B cell (primary cell): ENCODE measurements at regions not wholly inside any gene's neighbourhood (a gene's known extent, or its start where the extent isn't known, plus 50 kb on each side); places are given as distances from the start of the nearest gene placed in this dataset.

ENCODE experiments used
- ATAC-seq: fragments of 200-7000 bp; cut with Tn5 transposase; one replicate; pipeline ENCODE4 v1.10.0; 2021; ENCODE audit warnings: low read depth, mild to moderate bottlenecking, moderate number of reproducible peaks, moderate library complexity
- CTCF ChIA-PET: fragments of 350-600 bp; sonication (Branson Sonifier 250); formaldehyde crosslinking; loops from one replicate; lab custom pipeline; 2021; ENCODE audit warnings: antibody characterized with exemption, inconsistent platforms; lab: Charles Lee
- POLR2A ChIA-PET: fragments of 350-600 bp; sonication (Branson Sonifier 250); formaldehyde crosslinking; loops from one replicate; lab custom pipeline; 2021; ENCODE audit warnings: antibody characterized with exemption; lab: Charles Lee
- DNase-seq: peaks from one replicate; pipeline ENCODE4 v3.0.0; 2013
- H2AFZ ChIP-seq: 2 replicates; pipeline ENCODE4 v1.6.1; 2012; ENCODE audit warnings: mild to moderate bottlenecking, low read depth, low read length; ENCODE audit not compliant: insufficient read depth, poor library complexity, severe bottlenecking
- H3K27ac ChIP-seq, 2 donors: 1 replicate in 1 of 2; 2 replicates in 1 of 2; pipeline ENCODE4 v1.5.1; 2012 to 2013; ENCODE audit warnings: low read length in 2 of 2, mild to moderate bottlenecking in 2 of 2, moderate library complexity in 1 of 2
- H3K27me3 ChIP-seq, 4 experiments: fragments of 200-600 bp in 1 of 4; sonication (generic) in 1 of 4; replicated peaks in 1 of 4; 1 replicate in 2 of 4; 2 replicates in 2 of 4; pipeline versions ENCODE4 v1.6.1 to v1.7.0; 2013 to 2016; ENCODE audit warnings: low read length in 3 of 4, mild to moderate bottlenecking in 2 of 4, mixed read lengths in 1 of 4, moderate library complexity in 1 of 4; ENCODE audit not compliant: insufficient read depth in 4 of 4, control insufficient read depth in 3 of 4; ENCODE audit errors: control extremely low read depth in 1 of 4
- H3K36me3 ChIP-seq, 2 experiments: replicated peaks in 1 of 2; 1 replicate in 1 of 2; 2 replicates in 1 of 2; pipeline versions ENCODE4 v1.6.1 to v1.7.1; 2013; ENCODE audit warnings: low read length in 1 of 2; ENCODE audit not compliant: insufficient read depth in 2 of 2, control insufficient read depth in 1 of 2; ENCODE audit errors: control extremely low read depth in 1 of 2, extremely low read depth in 1 of 2
- H3K4me1 ChIP-seq, 2 donors: fragments of 200-600 bp in 1 of 2; sonication (generic) in 1 of 2; 1 replicate in 1 of 2; 2 replicates in 1 of 2; pipeline versions ENCODE4 v1.5.1 to v1.6.1; 2013 to 2017; ENCODE audit warnings: low read length in 2 of 2; ENCODE audit not compliant: control insufficient read depth in 2 of 2, insufficient read depth in 2 of 2
- H3K4me2 ChIP-seq: replicated peaks from 2 replicates; pipeline ENCODE3; 2012; ENCODE audit warnings: mild to moderate bottlenecking, low read depth, low read length; ENCODE audit not compliant: poor library complexity, severe bottlenecking
- H3K4me3 ChIP-seq, 5 experiments: fragments of 200-600 bp in 1 of 5; sonication (generic) in 1 of 5; 1 replicate in 3 of 5; 2 replicates in 2 of 5; pipeline versions ENCODE4 v1.5.1 to v1.7.0; 2011 to 2016; ENCODE audit warnings: low read length in 4 of 5, mild to moderate bottlenecking in 4 of 5, low read depth in 2 of 5, control low read depth in 1 of 5, moderate library complexity in 1 of 5; ENCODE audit not compliant: insufficient read depth in 1 of 5; ENCODE audit errors: control extremely low read depth in 1 of 5, extremely low read depth in 1 of 5
- H3K79me2 ChIP-seq: fragments of 200-600 bp; sonication (generic); one replicate; pipeline ENCODE4 v1.6.0; 2016; ENCODE audit warnings: low read length; ENCODE audit not compliant: control insufficient read depth, insufficient read depth
- H3K9ac ChIP-seq: fragments of 200-600 bp; sonication (generic); 2 replicates; pipeline ENCODE4 v1.6.1; 2017; ENCODE audit warnings: mild to moderate bottlenecking, low read length, moderate library complexity
- H3K9me3 ChIP-seq, 3 donors: one replicate each; pipeline versions ENCODE4 v1.6.1 to v1.7.1; 2013; ENCODE audit warnings: low read length in 2 of 3; ENCODE audit not compliant: control insufficient read depth in 2 of 3, insufficient read depth in 1 of 3; ENCODE audit errors: control extremely low read depth in 1 of 3
- H4K20me1 ChIP-seq: 2 replicates; pipeline ENCODE4 v1.6.0; 2012; ENCODE audit warnings: mild to moderate bottlenecking, low read length; ENCODE audit not compliant: insufficient read depth, control insufficient read depth, poor library complexity, severe bottlenecking
- H3K27ac Mint-ChIP-seq: one replicate; pipeline ENCODE4 v1.8.0; 2021; ENCODE audit warnings: mixed read lengths
- H3K27me3 Mint-ChIP-seq: one replicate; pipeline ENCODE4 v1.8.0; 2021; ENCODE audit warnings: mixed read lengths
- H3K4me1 Mint-ChIP-seq: one replicate; pipeline ENCODE4 v1.8.0; 2021; ENCODE audit warnings: mixed read lengths
- H3K4me3 Mint-ChIP-seq: one replicate; pipeline ENCODE4 v1.8.0; 2021; ENCODE audit warnings: mixed read lengths
- H3K9me3 Mint-ChIP-seq: one replicate; pipeline ENCODE4 v1.8.0; 2022; ENCODE audit warnings: mixed read lengths; ENCODE audit not compliant: insufficient read depth
- EZH2 ChIP-seq: IDR thresholded peaks from 2 replicates; pipeline ENCODE4 v1.6.1; 2012; ENCODE audit warnings: borderline replicate concordance, low read depth, mild to moderate bottlenecking, moderate library complexity, low read length; ENCODE audit not compliant: insufficient read depth, poor library complexity, severe bottlenecking
- WGBS: methylation state at CpG from one replicate; pipeline ENCODE4 v1.1.5; 2013; ENCODE audit warnings: missing lambda C conversion rate; ENCODE audit not compliant: insufficient coverage; 5-methylcytosine and 5-hydroxymethylcytosine counted together
- intact Hi-C: fragments of 100-400 bp; cut with micrococcal nuclease; formaldehyde crosslinking; loops from one replicate; pipeline ENCODE4 v1.10.0; 2022
- TF ChIP-seq, protein P1 (sequence below): fragments of 200-600 bp; IDR thresholded peaks from one replicate; pipeline ENCODE4 v1.8.0; 2022; ENCODE audit warnings: antibody characterized with exemption, mild to moderate bottlenecking

DNA sequence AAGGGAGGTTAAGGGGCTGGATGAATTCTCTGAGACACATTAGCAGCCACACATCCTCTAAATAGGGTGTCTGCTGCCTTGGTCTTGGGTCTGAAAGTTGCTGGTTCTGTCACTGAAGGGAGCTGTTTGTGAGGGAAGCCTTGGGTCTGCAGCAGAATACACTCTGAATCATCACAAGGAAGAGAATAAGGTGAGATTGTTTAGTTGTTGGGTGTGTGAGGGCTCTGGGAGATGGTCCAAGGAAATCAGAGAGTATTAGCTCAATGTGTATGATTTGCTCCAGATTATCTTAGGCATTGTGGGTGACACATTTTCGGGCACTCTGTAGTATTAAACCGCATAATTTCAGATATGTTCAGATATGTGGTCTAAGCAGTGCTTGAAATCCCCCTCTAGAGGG lies 548.5 kb downstream of the SLC4A3 start:
- no CpG with 5 or more reads among the region's 2 CpGs for WGBS
- intact Hi-C loops: no loop called here
- CTCF ChIA-PET: no interaction called here
- Mint-ChIP-seq H3K27ac (no peak overlapping the region), H3K4me3 (no peak overlapping the region), H3K27me3 (no peaks in the 10 kb centered on the region), H3K9me3 (peaks cover 2% of the 10 kb centered on the region), H3K4me1 (no peaks in the 10 kb centered on the region)
- no peak overlapping the region for H3K9ac ChIP-seq
- DNase-seq: no peak
- no peak overlapping the region for H3K4me2 ChIP-seq
- POLR2A ChIA-PET: no interaction called here
- no peak for ATAC-seq
- TF ChIP-seq EZH2: no peak
- TF ChIP-seq, protein P1, sequence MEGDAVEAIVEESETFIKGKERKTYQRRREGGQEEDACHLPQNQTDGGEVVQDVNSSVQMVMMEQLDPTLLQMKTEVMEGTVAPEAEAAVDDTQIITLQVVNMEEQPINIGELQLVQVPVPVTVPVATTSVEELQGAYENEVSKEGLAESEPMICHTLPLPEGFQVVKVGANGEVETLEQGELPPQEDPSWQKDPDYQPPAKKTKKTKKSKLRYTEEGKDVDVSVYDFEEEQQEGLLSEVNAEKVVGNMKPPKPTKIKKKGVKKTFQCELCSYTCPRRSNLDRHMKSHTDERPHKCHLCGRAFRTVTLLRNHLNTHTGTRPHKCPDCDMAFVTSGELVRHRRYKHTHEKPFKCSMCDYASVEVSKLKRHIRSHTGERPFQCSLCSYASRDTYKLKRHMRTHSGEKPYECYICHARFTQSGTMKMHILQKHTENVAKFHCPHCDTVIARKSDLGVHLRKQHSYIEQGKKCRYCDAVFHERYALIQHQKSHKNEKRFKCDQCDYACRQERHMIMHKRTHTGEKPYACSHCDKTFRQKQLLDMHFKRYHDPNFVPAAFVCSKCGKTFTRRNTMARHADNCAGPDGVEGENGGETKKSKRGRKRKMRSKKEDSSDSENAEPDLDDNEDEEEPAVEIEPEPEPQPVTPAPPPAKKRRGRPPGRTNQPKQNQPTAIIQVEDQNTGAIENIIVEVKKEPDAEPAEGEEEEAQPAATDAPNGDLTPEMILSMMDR: no peak
- no peak overlapping the region for H3K4me3 ChIP-seq
- no peaks in the 10 kb centered on the region for H4K20me1 ChIP-seq
- peaks cover 0 to 4% (median 0%) of the 10 kb centered on the region in 3 donors for H3K9me3 ChIP-seq
- H2AFZ ChIP-seq: no peak overlapping the region
- no peaks in the 10 kb centered on the region for H3K36me3 ChIP-seq
- H3K27ac ChIP-seq: no peak overlapping the region
- no peaks in the 10 kb centered on the region for H3K79me2 ChIP-seq
- no peaks in the 10 kb centered on the region for H3K27me3 ChIP-seq
- no peaks in the 10 kb centered on the region for H3K4me1 ChIP-seq

- Histone ChIP-seq H3K27me3 (no peaks in the 10 kb centered on the region), H3K79me2 (no peaks in the 10 kb centered on the region), H3K4me3 (no peak overlapping the region), H3K4me1 (no peaks in the 10 kb centered on the region), H3K4me2 (no peak overlapping the region), H4K20me1 (no peaks in the 10 kb centered on the region), H3K36me3 (no peaks in the 10 kb centered on the region), H3K9ac (no peak overlapping the region), H3K9me3 (peaks cover 0 to 4% (median 0%) of the 10 kb centered on the region in 3 donors), H2AFZ (no peak overlapping the region), H3K27ac (no peak overlapping the region)
- no peak overlapping the region for H3K4me3 Mint-ChIP-seq
- no peak overlapping the region for H3K27ac Mint-ChIP-seq
- ATAC-seq (no peak), DNase-seq (no peak)
- TF ChIP-seq EZH2: no peak
- TF ChIP-seq, protein P1: no peak
- intact Hi-C loops: no loop called here
- no peaks in the 10 kb centered on the region for H3K4me1 Mint-ChIP-seq
- CTCF ChIA-PET: no interaction called here
- 60% methylated on average over 1 of the region's 6 CpGs for whole genome bisulfite sequencing
- POLR2A ChIA-PET: no interaction called here
- no peaks in the 10 kb centered on the region for H3K27me3 Mint-ChIP-seq
- H3K9me3 Mint-ChIP-seq: peaks cover 2% of the 10 kb centered on the region
Observed at GRCh38 chr2:220178991-220179695, 551.7 kb downstream of the SLC4A3 start.
